ENCODE measurements at regions not wholly inside any gene's neighbourhood (a gene's known extent, or its start where the extent isn't known, plus 50 kb on each side); places are given as distances from the start of the nearest gene placed in this dataset.

DNA sequence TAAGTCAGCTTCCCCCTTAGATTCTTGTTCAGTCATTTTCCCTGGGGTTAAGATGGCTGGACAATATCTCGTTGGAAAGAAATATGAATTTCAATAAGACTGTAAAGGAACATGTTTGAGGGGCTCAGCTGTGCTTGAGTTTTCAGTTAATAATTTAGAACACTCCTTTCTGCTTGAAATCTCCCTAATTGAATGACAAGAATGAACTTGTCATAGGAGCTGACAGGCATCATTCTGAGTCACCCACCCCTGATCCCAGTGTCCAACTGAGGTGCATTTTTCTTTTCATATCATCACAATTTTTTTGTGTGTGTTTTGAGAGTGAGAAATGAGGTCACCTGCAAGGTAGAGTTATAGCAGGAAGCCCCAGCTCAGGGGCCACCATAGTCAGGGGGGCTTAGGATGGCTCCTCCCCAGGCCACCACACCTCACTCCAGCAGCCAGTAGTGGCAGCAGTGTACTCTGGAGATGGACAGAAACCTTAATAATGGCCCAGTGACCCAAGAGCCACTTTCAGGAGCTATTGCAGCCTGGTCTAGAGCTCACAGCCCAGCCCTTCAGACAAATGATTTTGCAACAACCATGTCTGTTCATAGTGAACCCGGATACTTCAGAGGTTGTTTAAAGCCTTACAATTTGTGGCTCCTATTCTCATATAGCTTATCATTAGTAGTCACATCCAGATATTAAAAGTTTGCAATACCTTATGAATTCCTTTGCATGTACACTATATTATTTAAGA lies 174.5 kb downstream of the MAIP1 start:
- TF ChIP-seq, protein P1, sequence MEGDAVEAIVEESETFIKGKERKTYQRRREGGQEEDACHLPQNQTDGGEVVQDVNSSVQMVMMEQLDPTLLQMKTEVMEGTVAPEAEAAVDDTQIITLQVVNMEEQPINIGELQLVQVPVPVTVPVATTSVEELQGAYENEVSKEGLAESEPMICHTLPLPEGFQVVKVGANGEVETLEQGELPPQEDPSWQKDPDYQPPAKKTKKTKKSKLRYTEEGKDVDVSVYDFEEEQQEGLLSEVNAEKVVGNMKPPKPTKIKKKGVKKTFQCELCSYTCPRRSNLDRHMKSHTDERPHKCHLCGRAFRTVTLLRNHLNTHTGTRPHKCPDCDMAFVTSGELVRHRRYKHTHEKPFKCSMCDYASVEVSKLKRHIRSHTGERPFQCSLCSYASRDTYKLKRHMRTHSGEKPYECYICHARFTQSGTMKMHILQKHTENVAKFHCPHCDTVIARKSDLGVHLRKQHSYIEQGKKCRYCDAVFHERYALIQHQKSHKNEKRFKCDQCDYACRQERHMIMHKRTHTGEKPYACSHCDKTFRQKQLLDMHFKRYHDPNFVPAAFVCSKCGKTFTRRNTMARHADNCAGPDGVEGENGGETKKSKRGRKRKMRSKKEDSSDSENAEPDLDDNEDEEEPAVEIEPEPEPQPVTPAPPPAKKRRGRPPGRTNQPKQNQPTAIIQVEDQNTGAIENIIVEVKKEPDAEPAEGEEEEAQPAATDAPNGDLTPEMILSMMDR (IDR thresholded peaks at IDR 0.05; ENCODE audit: extremely low read depth in 1 of 2, insufficient read depth in 1 of 2, low read depth in 1 of 2, low read length in 2 of 2) = no peak
- no peak for TF ChIP-seq POLR2AphosphoS5 (IDR thresholded peaks at IDR 0.05; ENCODE audit: insufficient read depth, low read depth, low read length)
- TF ChIP-seq EZH2 (IDR thresholded peaks at IDR 0.05; ENCODE audit: borderline replicate concordance, low read depth, low read length, severe bottlenecking) = no peak
- TF ChIP-seq, protein P2, sequence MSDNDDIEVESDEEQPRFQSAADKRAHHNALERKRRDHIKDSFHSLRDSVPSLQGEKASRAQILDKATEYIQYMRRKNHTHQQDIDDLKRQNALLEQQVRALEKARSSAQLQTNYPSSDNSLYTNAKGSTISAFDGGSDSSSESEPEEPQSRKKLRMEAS (IDR thresholded peaks at IDR 0.05; ENCODE audit: insufficient read depth, insufficient read length) = no peak
- TF ChIP-seq JUN (IDR thresholded peaks at IDR 0.05; ENCODE audit: borderline replicate concordance, insufficient read depth, insufficient read length, low read depth) = no peak
- no peak for TF ChIP-seq POLR2A (IDR thresholded peaks at IDR 0.05; ENCODE audit: low read depth, low read length)
- TF ChIP-seq MYC (IDR thresholded peaks at IDR 0.05; ENCODE audit: low read depth, low read length) = no peak

Data from endothelial cell of umbilical vein (primary cell).